HG03442 (cell line): ENCODE measurements at regions not wholly inside any gene's neighbourhood (a gene's known extent, or its start where the extent isn't known, plus 50 kb on each side); places are given as distances from the start of the nearest gene placed in this dataset.

ENCODE experiments used
- ATAC-seq: cut with Tn5 transposase; IDR thresholded peaks from one replicate; pipeline ENCODE4 v1.9.1; 2021; ENCODE audit warnings: mild to moderate bottlenecking, moderate library complexity; ENCODE audit not compliant: unreplicated experiment

GRCh38 chr5:2610986-2611385, 140.5 kb downstream of the IRX2 start:
- ATAC-seq: no peak

- ATAC-seq: no peak
These were observed 143.1 kb downstream of the IRX2 start for GRCh38 chr5:2608391-2608790.

DNA sequence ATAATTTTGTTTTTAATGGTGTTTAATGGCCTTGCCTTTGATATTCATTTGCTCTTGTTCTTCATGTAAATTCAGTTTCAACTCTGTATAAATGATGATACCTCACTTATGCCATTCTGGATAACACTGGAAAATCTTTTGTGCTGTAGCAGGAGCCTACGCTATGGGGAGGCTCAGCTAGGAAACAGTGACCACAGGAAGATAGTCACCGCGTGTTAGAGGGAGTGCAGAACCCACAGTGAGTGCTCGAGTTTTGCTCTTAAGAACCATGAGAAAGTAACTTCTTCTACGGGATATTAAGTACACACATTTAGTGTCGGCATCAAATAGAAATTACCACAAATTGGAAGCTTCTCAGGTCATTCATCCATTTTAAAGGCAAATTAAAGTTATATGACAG, 143.9 kb downstream of the IRX2 start:
- ATAC-seq: no peak

DNA sequence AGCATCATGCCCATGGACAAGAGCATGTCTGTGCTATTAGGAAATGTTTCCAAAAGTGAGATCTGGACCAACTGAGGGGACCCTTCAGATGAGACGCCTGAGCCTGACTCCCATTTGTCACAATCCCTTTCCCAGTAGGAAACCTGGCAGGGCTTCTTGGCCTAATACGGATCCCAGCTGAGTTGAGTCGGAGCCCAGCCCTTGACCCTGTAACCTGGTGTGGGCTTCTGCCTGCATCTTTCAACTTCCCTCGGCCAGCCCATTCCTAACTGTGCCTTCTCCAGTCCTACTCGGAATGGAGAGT, 148.3 kb downstream of the IRX2 start:
- ATAC-seq: no peak

DNA sequence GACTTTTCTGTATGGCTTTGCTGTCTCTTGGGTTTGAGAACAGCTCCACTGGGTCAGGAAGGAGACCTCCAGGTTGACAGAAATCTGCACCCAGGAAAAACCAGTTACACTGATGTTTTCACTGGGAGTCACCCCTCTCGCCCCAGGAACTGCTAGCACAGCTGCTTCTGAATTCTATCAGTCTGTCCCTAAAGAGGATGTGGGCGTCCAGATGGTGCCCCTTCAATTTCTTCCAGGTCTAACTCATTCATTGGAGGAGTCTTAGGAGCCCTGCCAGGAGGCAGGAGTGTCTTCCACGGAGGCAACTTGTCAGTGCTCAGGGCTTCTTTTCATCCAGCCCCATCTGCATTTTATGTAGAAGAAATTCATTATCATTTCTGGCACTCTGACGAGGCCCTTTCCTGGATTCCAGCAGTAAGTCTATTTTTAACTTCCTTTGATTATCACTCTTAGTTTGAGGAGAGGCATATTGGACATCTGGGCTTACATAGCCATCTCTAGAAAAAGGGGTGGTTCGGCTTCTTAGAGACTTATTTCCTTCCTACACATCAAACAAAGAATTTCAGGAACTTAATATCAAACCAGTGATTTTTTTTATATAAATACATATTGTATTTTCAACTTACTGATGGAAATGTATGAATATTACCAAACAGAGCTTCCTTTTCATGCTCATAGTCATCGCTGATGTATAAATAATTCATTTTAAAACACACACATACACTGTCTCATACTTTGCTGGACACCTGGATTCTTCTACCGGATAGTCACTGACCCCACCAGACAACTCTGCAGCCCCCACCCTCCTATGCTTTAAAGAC, 148.8 kb downstream of the IRX2 start:
- no peak for ATAC-seq

DNA sequence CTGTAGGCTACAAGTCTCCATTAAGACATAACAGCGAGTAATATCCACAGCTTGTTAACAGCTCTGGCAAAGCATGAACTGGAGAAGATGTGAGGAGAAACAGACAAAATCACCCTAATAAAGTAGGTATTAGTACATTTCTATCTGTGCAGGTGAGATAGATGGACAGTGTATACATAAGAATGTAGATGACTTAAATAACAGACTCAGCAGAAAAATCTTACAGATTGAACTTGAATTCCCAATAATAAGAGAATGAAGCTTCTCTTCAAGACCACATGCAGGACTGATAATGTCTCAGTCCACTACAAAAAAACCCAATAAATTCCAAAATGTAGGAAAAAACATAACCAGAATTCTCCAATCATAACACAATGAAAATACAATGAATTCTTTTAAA, 153.0 kb downstream of the IRX2 start:
- no peak for ATAC-seq

- ATAC-seq: no peak
These were observed 156.8 kb downstream of the IRX2 start for GRCh38 chr5:2594701-2595100.

DNA sequence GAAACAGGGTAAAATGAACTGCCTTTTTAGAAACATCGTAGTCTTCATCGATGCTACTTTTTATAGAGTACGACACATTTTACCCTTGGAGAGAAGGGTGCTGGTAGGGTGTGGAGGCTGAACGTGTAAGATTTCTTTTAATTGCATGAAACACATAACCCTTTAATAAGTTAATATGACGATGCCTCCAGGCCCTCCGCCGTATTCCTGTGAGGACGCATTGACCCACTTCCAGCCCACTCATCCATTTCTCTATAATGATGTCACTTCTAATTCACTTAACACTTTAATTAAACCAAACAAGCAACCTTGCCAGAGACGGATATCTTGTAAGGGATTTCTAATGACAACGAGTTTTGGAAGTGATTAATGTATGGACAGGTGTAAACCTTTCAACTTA, 158.7 kb downstream of the IRX2 start:
- ATAC-seq: no peak

GRCh38 chr5:2591777-2592453, 159.6 kb downstream of the IRX2 start:
- ATAC-seq: no peak

DNA sequence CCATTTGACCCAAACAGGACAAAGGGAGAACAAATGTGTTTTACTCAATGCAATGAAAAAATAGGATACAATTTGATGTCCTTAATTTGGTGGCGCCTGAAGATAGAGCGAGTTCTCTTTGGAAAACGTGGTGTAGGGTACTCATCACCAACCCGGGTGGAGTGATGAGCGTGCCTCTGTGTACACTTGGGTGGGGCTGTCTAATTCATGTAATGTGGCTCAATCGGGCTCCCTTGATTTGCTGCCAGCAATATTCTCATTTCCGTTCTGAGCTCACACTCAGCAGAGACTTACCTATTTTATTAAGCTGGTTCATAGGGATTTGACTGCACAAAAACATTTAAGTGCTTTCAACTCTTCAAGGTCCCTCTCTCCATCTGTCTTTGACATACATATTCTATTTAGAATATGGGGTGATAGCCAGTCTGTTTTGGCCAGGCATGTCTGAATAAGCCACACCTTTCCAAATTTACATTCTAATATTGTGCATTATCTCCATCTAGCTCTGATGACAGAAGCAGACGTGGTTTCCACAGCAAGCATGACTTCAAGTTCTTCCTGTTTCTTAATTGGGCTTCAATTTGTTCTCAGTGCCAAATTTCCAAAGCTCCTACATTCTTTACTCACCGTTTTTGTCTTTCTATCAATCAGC, 162.5 kb downstream of the IRX2 start:
- no peak for ATAC-seq

DNA sequence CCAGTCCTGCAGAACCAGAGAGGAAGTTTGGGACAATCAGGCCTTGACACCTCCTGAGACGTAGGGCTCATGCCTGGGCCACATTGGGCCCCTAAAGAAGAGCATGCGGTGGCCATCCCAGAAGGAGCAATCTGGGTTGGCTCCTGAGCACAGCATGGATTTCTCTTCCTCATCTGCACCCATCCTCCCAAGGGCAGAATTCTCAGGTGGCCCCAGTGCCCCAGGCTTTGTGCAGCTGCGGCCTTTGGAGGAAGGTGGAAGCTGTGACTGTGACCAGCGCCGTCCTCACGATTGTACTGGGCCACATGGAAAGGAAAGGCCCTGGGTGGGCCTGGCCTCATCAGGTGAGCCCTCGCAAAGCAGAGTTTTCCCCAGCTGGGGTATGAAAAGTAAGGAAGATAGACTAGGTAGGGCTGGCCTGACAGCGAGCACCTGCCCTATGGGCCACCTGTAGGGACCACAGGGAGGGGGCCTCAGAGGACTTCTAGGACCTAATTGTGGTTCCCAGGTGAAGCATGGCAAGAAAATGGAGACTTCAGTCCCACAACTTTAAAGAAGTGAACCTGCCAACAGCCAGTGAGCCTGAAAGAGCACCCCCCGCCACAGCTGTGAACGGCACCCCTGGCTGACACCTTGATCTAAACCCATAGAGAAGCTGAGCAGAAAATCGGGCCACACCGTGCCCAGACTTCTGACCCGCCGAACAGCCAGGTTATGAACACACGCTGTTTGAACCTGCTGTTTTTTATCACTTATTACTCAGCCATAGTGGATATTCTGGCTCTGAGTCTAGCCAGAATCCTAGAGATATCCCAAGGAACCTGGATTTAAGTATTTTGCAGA, 164.1 kb downstream of the IRX2 start:
- no peak for ATAC-seq

DNA sequence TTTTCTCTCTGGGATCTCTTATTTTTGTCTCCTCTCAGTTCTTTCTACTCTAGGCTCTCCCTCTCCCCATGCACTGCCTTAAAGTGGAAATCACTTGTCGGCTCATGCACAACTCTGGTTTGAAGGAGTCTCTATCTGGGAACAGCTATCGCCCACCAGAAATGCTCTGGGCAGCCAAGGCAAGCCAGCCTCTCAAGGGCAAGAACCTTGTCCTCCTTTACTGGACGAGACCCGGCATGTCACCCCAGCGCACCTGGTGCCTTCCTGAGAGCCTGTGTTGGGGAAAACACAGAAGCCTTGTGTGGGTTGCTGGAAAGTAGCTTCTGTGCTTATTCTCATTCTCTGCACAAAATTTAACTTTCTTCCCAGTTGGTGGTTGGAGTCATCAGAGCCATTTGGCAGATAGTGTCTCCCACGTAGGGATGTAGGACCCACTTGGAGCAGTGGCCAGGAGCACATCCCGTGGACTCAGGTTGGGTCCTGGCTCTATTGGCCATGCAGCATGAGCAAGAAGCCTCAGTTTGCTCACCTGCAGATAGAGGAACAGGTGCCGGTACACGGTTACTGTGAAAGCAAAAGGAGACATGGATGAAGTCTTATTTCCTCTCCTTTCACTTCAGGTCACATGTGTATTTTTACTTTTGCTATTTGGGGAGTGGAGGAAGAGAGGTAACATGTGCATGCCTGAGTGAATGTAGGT, 165.3 kb downstream of the IRX2 start:
- no peak for ATAC-seq

- ATAC-seq: no peak
These were observed 166.8 kb downstream of the IRX2 start for GRCh38 chr5:2584579-2585269.

DNA sequence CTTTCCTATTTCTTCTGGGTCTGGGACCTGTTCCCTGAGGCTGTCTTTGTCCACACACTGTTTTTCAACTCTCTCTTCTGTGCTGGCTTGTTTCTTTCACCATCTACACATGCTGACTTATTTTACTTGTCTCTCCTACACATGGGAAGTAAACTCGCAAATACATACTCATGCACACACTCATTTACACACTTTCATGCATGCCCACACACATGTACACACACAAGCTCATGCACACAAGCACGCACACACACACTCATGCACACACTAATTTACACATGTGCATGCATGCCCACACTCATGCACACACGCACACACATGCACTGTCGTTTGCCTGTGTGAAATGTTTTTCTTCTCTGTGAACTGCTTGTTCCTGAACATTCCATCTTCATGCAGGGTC, 169.0 kb downstream of the IRX2 start:
- ATAC-seq: no peak

DNA sequence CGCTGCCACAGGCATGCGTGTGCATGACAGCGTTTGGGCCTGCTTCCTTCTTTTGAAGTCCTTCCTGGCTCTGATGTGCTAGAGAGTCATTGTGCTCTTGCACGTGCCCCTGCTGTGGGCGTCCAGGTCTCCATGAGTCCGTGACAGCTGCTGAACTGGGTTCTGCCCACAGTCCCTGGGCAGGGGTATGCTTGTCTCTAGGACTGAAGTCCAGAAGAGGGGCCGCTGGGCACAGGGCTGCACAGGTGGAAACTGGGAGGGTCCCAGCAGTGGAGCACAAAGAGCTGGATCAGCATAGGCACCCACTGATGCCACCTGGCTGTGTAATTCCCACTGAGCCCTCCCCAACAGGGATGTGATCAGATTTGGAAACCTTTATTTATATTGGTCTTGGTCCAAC, 169.4 kb downstream of the IRX2 start:
- ATAC-seq: no peak

- no peak for ATAC-seq
These were observed 170.1 kb downstream of the IRX2 start for GRCh38 chr5:2581418-2581817.

DNA sequence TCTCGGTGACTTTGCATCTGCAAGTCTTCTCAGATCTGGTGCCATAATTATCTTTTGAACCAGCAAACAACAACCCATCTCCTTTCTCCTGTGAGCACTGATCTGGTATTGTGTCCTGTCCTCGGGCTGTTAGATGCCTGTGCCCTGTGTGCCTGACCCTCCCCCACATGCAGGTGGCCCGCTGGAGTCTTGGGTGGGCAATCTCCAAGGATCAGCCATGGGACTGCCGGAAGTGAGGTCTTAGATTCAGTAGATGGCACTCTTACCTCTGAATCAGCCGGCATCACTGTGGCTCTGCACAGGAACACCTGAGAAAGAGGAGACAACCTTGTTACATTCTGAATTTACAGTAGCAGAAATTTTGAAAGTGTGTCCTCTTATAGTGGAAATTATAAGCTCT, 172.4 kb downstream of the IRX2 start:
- no peak for ATAC-seq

DNA sequence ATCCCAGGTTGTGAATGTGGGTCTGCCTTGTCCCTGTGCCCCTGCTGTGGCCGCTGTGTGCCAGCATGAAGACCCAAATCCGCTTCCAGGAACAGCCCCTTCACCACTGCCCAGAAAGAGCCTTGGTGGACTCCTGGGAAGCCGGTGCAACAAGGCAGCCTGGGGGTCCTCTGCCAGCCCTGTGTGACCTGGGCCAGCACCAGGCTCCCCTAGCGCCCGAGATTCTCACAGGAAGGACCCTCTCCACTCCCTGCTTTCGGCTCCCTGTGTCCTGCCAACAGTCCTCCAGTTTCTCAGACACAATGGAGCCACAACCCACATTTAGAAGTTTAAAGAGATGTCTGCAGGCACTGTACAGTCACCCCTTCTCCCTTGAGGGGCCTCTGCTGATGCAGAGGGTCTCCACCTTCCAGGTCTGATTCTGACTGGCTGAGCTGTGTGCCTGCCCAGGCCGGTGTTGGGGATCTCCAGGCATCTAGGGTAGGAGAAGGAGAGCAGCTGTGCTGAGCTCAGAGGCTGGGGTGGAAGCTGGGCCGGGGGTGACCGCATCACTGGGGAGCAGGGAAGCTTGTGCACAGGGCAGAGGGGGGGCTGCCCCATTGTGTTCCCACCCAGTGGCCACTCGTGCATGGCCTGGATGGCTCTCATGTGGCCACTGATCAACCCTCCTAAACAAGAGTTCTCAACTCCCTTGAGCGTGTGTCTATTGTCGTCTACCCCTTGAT, 174.0 kb downstream of the IRX2 start:
- no peak for ATAC-seq

- no peak for ATAC-seq
These were observed 174.7 kb downstream of the IRX2 start for GRCh38 chr5:2576823-2577222.

- ATAC-seq: no peak
These were observed 175.6 kb downstream of the IRX2 start for GRCh38 chr5:2575871-2576270.
